K562 (cell line): ENCODE measurements at regions not wholly inside any gene's neighbourhood (a gene's known extent, or its start where the extent isn't known, plus 50 kb on each side); places are given as distances from the start of the nearest gene placed in this dataset.

ENCODE experiments used
- ATAC-seq: fragments of 200-7000 bp; cut with Tn5 transposase; 3 replicates; pipeline ENCODE4 v1.9.1; 2020; ENCODE audit warnings: moderate library complexity
- BruUV-seq: library from RNA; stranded (reverse); fragments of 400-500 nt; replicated peaks from 2 replicates; lab custom pipeline; 2021; lab: Mats Ljungman, UMichigan
- CTCF ChIA-PET: fragments of 300-600 bp; formaldehyde crosslinking; extraction: SDS; loops from one replicate; lab custom pipeline; 2021; ENCODE audit warnings: low intra/inter-chr PET ratio; lab: Yijun Ruan, JAX
- POLR2A ChIA-PET: fragments of 300-600, 350-650 bp; sonication (Branson Sonifier 250); formaldehyde crosslinking; extraction: SDS; loops from one replicate; lab custom pipeline; 2021; ENCODE audit warnings: antibody characterized with exemption, inconsistent platforms; lab: Yijun Ruan, JAX
- DNase-seq, 4 experiments: peaks; one replicate each; pipeline versions ENCODE4 v3.0.0 to v3.0.0-alpha.2; 2011 to 2018; ENCODE audit warnings: low spot score in 3 of 4, mixed read lengths in 3 of 4; ENCODE audit errors: extremely low read depth in 1 of 4
- FAIRE-seq: peaks from 2 replicates; lab custom pipeline; 2011; peaks lifted over from hg19 to GRCh38; lab: Jason Lieb, UNC
- H2AFZ ChIP-seq: 2 replicates; pipeline ENCODE4 v1.6.0; 2011; ENCODE audit warnings: low read depth, low read length, control low read depth, inconsistent platforms
- H3K27ac ChIP-seq: fragments of 200-600 bp; 3 replicates; pipeline ENCODE4 v1.8.0; 2011; ENCODE audit warnings: low read depth, mild to moderate bottlenecking, control low read depth, inconsistent platforms, low read length, moderate library complexity, mixed read lengths; ENCODE audit errors: extremely low read depth
- H3K27me3 ChIP-seq, 2 experiments: fragments of 300-600 bp in 1 of 2; 2 replicates in 1 of 2; 3 replicates in 1 of 2; pipeline versions ENCODE4 v1.6.0 to v1.8.0; 2011; ENCODE audit warnings: inconsistent platforms in 2 of 2, low read length in 2 of 2, mild to moderate bottlenecking in 1 of 2, mixed read lengths in 1 of 2, moderate library complexity in 1 of 2; ENCODE audit not compliant: control insufficient read depth in 2 of 2, insufficient read depth in 2 of 2
- H3K36me3 ChIP-seq: fragments of 300-600 bp; 3 replicates; pipeline ENCODE4 v1.8.0; 2011; ENCODE audit warnings: mild to moderate bottlenecking, low read length, inconsistent platforms; ENCODE audit not compliant: control insufficient read depth, insufficient read depth
- H3K4me1 ChIP-seq, 2 experiments: fragments of 200-600 bp in 1 of 2; replicated peaks in 1 of 2; 2 replicates in 1 of 2; 3 replicates in 1 of 2; pipeline versions ENCODE4 v1.5.1 to v1.8.0; 2011; ENCODE audit warnings: inconsistent platforms in 2 of 2, low read length in 2 of 2, mild to moderate bottlenecking in 1 of 2, mixed read lengths in 1 of 2, moderate library complexity in 1 of 2; ENCODE audit not compliant: control insufficient read depth in 2 of 2, insufficient read depth in 2 of 2
- H3K4me2 ChIP-seq: 2 replicates; pipeline ENCODE4 v1.6.1; 2011; ENCODE audit warnings: low read length, control low read depth, inconsistent platforms, mixed read lengths; ENCODE audit not compliant: insufficient read depth
- H3K4me3 ChIP-seq: fragments of 200-600 bp; sonication (generic), shearing (Covaris generic); 2 replicates; pipeline ENCODE4 v1.5.1; 2016; ENCODE audit warnings: control low read depth, inconsistent platforms
- H3K79me2 ChIP-seq: fragments of 200-600 bp; 3 replicates; pipeline ENCODE4 v1.8.0; 2011; ENCODE audit warnings: low read length, inconsistent platforms; ENCODE audit not compliant: control insufficient read depth, insufficient read depth
- H3K9ac ChIP-seq, 2 experiments: 2 replicates each; pipeline versions ENCODE4 v1.6.0 to v1.6.1; 2011; ENCODE audit warnings: low read depth in 2 of 2, low read length in 2 of 2, control low read depth in 1 of 2, inconsistent platforms in 1 of 2, mild to moderate bottlenecking in 1 of 2, mixed read lengths in 1 of 2; ENCODE audit not compliant: insufficient read depth in 1 of 2
- H3K9me1 ChIP-seq: one replicate; pipeline ENCODE4 v1.6.0; 2011; ENCODE audit warnings: inconsistent platforms, mild to moderate bottlenecking, low read length, moderate library complexity; ENCODE audit not compliant: control insufficient read depth, insufficient read depth
- H3K9me3 ChIP-seq: replicated peaks from 2 replicates; pipeline ENCODE4 v1.5.1; 2011; ENCODE audit warnings: low read depth, low read length, inconsistent platforms; ENCODE audit not compliant: control insufficient read depth, insufficient read depth
- H4K20me1 ChIP-seq: replicated peaks from 2 replicates; pipeline ENCODE4 v1.6.1; 2011; ENCODE audit warnings: low read length, inconsistent platforms, mixed read lengths; ENCODE audit not compliant: control insufficient read depth, insufficient read depth
- CEBPB ChIP-seq: fragments of 450-650 bp; IDR thresholded peaks from 2 replicates; pipeline ENCODE4 v1.6.1; 2016; ENCODE audit warnings: missing genetic modification characterization, missing compliant biosample characterization
- CEBPG ChIP-seq, 3 experiments: fragments of 200-800 bp in 1 of 3; sonication (Bioruptor generic) in 1 of 3; sonication (generic) in 1 of 3; formaldehyde crosslinking in 1 of 3; IDR thresholded peaks in 2 of 3; conservative IDR thresholded peaks in 1 of 3; 2 replicates each; pipeline versions ENCODE4 v1.6.1 to v1.8.0; 2016 to 2022; ENCODE audit warnings: missing compliant biosample characterization in 2 of 3, missing genetic modification characterization in 2 of 3, mild to moderate bottlenecking in 1 of 3, missing genetic modification reagents in 1 of 3
- FOXP1 ChIP-seq: sonication (generic); formaldehyde crosslinking; IDR thresholded peaks from 2 replicates; pipeline ENCODE4 v1.8.0; 2022; ENCODE audit warnings: mild to moderate bottlenecking, missing genetic modification reagents
- SPI1 ChIP-seq: IDR thresholded peaks from 2 replicates; pipeline ENCODE4 v1.6.1; 2011; ENCODE audit warnings: low read depth, low read length, control low read depth, borderline replicate concordance
- TCF7L2 ChIP-seq: fragments of 150-350 bp; IDR thresholded peaks from 2 replicates; pipeline ENCODE4 v1.6.1; 2016; ENCODE audit warnings: low read depth, mild to moderate bottlenecking, low read length, moderate library complexity
- TFAM ChIP-seq: fragments of 250-450 bp; sonication (Bioruptor Pico); conservative IDR thresholded peaks from 2 replicates; pipeline ENCODE4 v1.5.0; 2021; ENCODE audit warnings: mild to moderate bottlenecking, moderate library complexity
- ZNF316 ChIP-seq: fragments of 450-650 bp; IDR thresholded peaks from 2 replicates; pipeline ENCODE4 v1.6.1; 2016
- WGBS: fragments of 100-300 bp; shearing (Covaris generic); methylation state at CpG from one replicate; pipeline ENCODE4 v1.1.6; 2016; ENCODE audit warnings: low coverage, mixed read lengths; ENCODE audit not compliant: insufficient coverage; ENCODE audit errors: missing lambda C conversion rate; 5-methylcytosine and 5-hydroxymethylcytosine counted together
- in situ Hi-C: fragments of 300-500 bp; cut with MboI; formaldehyde crosslinking; loops from 4 replicates; pipeline ENCODE4 v1.15.0; 2018; ENCODE audit warnings: inconsistent platforms, mixed read lengths
- intact Hi-C: fragments of 100-400 bp; cut with micrococcal nuclease; formaldehyde crosslinking; loops from 2 replicates; pipeline ENCODE4 v1.14.2; 2022

DNA sequence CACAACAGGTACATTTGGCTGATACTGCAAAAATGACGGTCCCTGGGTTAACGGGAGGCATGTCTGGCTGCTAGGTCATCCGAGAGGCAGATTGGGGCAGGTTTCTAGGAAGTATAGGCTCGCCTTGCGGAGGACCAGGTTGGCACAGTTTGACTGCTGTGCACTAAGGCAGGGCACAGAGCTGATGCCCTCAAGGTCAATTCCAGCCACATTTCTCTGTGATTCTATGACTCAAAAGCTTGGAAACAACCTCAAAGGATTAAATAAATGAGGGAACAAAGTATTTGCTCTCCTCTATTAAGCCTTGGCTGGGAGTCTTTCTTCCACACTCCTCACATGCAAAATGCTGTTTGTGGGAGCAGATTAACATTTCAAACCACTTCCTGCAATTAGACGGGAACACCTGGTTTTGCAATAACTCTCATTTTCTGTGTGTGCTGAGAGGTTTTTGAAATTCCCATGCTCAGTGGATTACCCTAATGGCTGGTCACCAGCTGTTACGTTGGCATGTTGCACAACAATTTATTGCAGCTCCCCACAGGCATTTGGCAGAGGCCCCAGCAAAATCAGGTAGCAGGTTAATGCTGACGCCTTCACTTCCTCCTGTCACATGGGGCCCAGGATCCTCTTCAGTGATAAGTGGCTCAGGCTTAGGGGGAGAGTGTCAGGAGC is 61.0 kb upstream of the PLET1 start:
- Histone ChIP-seq H3K27me3 (no peaks in the 10 kb centered on the region), H3K4me2 (no peak overlapping the region), H3K27ac (no peak overlapping the region), H4K20me1 (no peaks in the 10 kb centered on the region), H3K9ac (no peak overlapping the region), H3K9me3 (peaks cover 4% of the 10 kb centered on the region; the same call in 1 of the 2 replicates), H3K4me3 (no peak overlapping the region), H3K79me2 (no peaks in the 10 kb centered on the region), H3K36me3 (no peaks in the 10 kb centered on the region), H3K4me1 (no peaks in the 10 kb centered on the region; a peak in 2 of 5 replicates), H2AFZ (no peak overlapping the region), H3K9me1 (no peaks in the 10 kb centered on the region)
- WGBS, result 1% methylated on average over 8 of the region's 8 CpGs
- ChIA-PET POLR2A (interaction anchor here (0.8 kb wide), 1 partner anchor 235 kb away, joined by 3 read pairs; no protein-coding TSS in a partner anchor), CTCF (no interaction called here)
- in situ Hi-C loops (no loop called here), intact Hi-C loops (no loop called here)
- FAIRE-seq, result no peak
- no TSS peak for BruUV-seq
- no peak for TF ChIP-seq CEBPG (CRISPR knock-in tag; IDR thresholded peaks at IDR 0.05)
- peak; percentile 58 to 95; a peak in 3 of 4 replicates for TF ChIP-seq CEBPG (tag; conservative IDR thresholded peaks at IDR 0.05 in 1 of 2, IDR thresholded peaks at IDR 0.05 in 1 of 2)
- peak; percentile 91 for TF ChIP-seq CEBPB (tag)
- peak; percentile 10; the same call in 1 of the 2 replicates for TF ChIP-seq SPI1
- TF ChIP-seq FOXP1 (CRISPR knock-in tag), result no peak
- peak; percentile 14; the same call in 1 of the 2 replicates for TF ChIP-seq ZNF316
- TF ChIP-seq TCF7L2, result no peak
- TF ChIP-seq TFAM (CRISPR knock-in tag), result no peak
- no peak for DNase-seq
- peak; percentile 35; the same call in 1 of the 3 replicates for ATAC-seq
